ENCODE measurements at regions not wholly inside any gene's neighbourhood (a gene's known extent, or its start where the extent isn't known, plus 50 kb on each side); places are given as distances from the start of the nearest gene placed in this dataset.
A peak's percentile ranks its signal among the peaks of the same experiment; 100 is the strongest.
"Not testable (repeated sequence)": the region's sequence is repeated elsewhere in the genome, so short reads cannot be mapped to it uniquely, and the experiment has no call there.

- Histone ChIP-seq H3K27me3 (no peaks in the 10 kb centered on the region), H3K36me3 (no peaks in the 10 kb centered on the region), H3K4me3 (no peak overlapping the region), H3K9me3 (no peaks in the 10 kb centered on the region)
- no peak for DNase-seq
Measured at GRCh38 chr2:65999796-66000195, 435.1 kb upstream of the MEIS1 start.

- Histone ChIP-seq H3K9me3 (no peaks in the 10 kb centered on the region), H3K27me3 (no peaks in the 10 kb centered on the region), H3K4me3 (no peak overlapping the region), H3K36me3 (no peaks in the 10 kb centered on the region)
- DNase-seq = no peak
Measured at GRCh38 chr2:65999103-65999502, 435.8 kb upstream of the MEIS1 start.

GRCh38 chr2:65997961-65998360, 437.0 kb upstream of the MEIS1 start:
- no peak for DNase-seq
- no peaks in the 10 kb centered on the region for H3K27me3 ChIP-seq
- H3K36me3 ChIP-seq = no peaks in the 10 kb centered on the region
- no peak overlapping the region for H3K4me3 ChIP-seq
- H3K9me3 ChIP-seq = no peaks in the 10 kb centered on the region

GRCh38 chr2:65992198-65992554, 442.7 kb upstream of the MEIS1 start:
- DNase-seq = no peak
- H3K36me3 ChIP-seq = no peaks in the 10 kb centered on the region

DNA sequence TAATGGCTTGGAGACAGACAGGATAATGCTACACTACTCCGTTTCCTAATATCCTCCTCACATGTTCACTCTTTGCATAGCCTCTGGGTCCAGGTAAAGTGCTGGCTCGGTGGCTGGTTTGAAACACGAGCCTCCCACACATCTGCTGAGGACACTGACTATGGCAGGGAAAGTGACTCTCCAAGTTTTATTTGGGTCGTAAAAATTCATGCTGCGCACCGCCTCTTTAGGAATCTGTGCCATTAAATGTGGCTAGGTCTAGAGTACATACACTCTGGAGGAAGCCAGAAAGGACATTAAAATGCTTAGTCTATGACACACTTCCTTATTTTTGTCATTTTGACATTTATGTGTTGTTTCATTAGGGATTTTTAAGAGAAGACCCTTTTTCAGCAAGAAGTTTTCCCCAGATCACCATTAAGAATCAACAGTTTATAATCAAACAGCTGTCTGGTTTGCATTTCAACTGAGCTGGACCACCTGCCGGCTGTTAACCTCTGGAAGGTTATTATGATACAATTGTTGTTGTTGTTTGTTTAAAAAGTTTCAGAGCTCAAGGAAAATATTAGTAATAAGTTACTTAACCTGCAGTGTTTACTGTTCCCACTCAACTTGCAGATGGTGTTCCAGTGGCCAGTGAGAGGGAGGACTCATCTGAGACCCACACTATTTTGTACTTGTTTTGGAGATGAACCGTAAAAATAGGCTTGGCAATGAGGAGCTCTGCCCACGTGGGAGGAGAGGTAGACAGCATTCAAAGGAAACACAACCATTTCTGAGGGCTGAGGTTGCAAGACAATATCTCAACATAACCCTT, 443.3 kb upstream of the MEIS1 start:
- no peak for DNase-seq
- Histone ChIP-seq H3K4me3 (no peak overlapping the region), H3K36me3 (no peaks in the 10 kb centered on the region), H3K27me3 (no peaks in the 10 kb centered on the region), H3K9me3 (no peaks in the 10 kb centered on the region)

More at GRCh38 chr2:65992198-65992554, 442.7 kb upstream of the MEIS1 start:
- Histone ChIP-seq H3K9me3 (no peaks in the 10 kb centered on the region), H3K27me3 (no peaks in the 10 kb centered on the region), H3K4me3 (no peak overlapping the region)

- Histone ChIP-seq H3K4me3 (no peak overlapping the region), H3K36me3 (no peaks in the 10 kb centered on the region), H3K9me3 (no peaks in the 10 kb centered on the region), H3K27me3 (no peaks in the 10 kb centered on the region)
- DNase-seq = no peak
Measured at GRCh38 chr2:65985986-65986385, 448.9 kb upstream of the MEIS1 start.

DNA sequence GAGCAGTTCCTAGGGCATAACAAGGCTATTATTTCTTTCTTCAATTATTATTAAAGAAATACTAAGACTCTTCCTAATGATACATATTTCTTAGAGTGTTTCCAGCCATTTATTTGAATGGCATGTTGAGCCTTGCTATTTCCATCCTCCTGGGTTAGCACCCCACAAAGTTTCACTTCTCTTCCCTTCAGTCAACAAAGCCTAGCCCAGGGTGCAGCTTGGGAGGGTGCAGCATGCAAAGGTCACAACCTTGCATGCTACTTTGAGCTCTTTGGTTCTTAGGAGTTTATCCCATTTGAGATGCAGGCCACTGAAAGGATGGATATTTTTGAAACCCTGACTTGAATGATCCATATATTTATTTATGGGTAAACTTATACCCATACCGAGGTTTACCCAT, 454.4 kb upstream of the MEIS1 start:
- Histone ChIP-seq H3K36me3 (no peaks in the 10 kb centered on the region), H3K9me3 (no peaks in the 10 kb centered on the region), H3K27me3 (no peaks in the 10 kb centered on the region), H3K4me3 (no peak overlapping the region)
- no peak for DNase-seq

DNA sequence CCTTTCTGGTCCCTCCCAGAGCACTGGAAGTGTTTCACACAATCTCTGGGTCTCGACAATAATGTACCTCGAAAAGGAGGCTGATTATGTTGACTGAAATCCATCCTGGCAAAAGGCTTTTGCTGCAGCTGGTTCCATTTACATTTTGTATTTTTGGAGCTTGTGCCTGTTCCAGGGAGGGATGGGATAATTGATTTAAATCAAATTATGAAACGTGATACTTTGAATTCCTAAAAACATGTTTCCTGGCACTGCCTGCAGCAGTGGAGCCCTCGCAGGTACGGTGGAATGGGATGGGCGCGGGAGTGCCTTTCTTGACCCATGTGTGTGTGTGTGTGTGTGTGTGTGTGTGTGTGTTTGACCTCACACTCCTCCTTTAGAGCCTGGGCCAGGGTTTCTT, 455.5 kb upstream of the MEIS1 start:
- DNase-seq = no peak

GRCh38 chr2:65974067-65974723, 460.7 kb upstream of the MEIS1 start:
- no peak for DNase-seq
- H3K9me3 ChIP-seq = no peaks in the 10 kb centered on the region
- H3K4me3 ChIP-seq = no peak overlapping the region
- H3K36me3 ChIP-seq = no peaks in the 10 kb centered on the region
- no peaks in the 10 kb centered on the region for H3K27me3 ChIP-seq

More for the DNA sequence above, 455.5 kb upstream of the MEIS1 start:
- no peak overlapping the region for H3K4me3 ChIP-seq
- H3K9me3 ChIP-seq = no peaks in the 10 kb centered on the region
- no peaks in the 10 kb centered on the region for H3K36me3 ChIP-seq
- H3K27me3 ChIP-seq = no peaks in the 10 kb centered on the region

GRCh38 chr2:65969161-65969560, 465.8 kb upstream of the MEIS1 start:
- H3K4me3 ChIP-seq = no peak overlapping the region
- H3K27me3 ChIP-seq = no peaks in the 10 kb centered on the region
- H3K36me3 ChIP-seq = no peaks in the 10 kb centered on the region
- no peak for DNase-seq
- H3K9me3 ChIP-seq = no peaks in the 10 kb centered on the region

DNA sequence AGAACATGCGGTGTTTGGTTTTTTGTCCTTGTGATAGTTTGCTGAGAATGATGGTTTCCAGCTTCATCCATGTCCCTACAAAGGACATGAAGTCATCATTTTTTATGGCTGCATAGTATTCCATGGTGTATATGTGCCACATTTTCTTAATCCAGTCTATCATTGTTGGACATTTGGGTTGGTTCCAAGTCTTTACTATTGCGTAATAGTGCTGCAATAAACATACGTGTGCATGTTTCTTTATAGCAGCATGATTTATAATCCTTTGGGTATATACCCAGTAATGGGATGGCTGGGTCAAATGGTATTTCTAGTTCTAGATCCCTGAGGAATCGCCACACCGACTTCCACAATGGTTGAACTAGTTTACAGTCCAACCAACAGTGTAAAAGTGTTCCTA, 471.6 kb upstream of the MEIS1 start:
- not testable (repeated sequence) for H3K9me3 ChIP-seq, DNase-seq, H3K36me3 ChIP-seq, H3K4me3 ChIP-seq, H3K27me3 ChIP-seq

DNA sequence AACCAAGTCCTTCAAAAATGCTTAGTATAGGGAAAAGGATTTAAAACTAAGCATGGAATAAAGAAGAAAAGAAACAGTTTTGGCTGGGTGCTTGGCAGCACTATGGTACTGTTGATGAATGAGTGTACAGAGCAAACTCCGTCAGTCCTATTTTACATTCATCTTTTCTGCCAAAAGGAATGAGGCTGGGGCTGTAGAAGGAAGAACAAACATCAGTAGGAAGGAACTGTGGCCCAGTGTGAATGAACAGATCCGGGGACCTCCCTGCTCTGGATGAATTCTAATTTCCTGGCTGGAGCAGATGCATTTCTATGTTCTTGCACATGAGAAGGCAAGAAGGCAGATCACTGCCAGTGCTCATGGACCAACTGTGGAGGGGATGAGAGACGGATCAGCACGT, 474.0 kb upstream of the MEIS1 start:
- H3K4me3 ChIP-seq = no peak overlapping the region
- H3K27me3 ChIP-seq = no peaks in the 10 kb centered on the region
- DNase-seq = no peak
- H3K36me3 ChIP-seq = no peaks in the 10 kb centered on the region
- no peaks in the 10 kb centered on the region for H3K9me3 ChIP-seq

GRCh38 chr2:65957886-65958285, 477.0 kb upstream of the MEIS1 start:
- H3K36me3 ChIP-seq = no peaks in the 10 kb centered on the region
- no peaks in the 10 kb centered on the region for H3K9me3 ChIP-seq
- no peak overlapping the region for H3K4me3 ChIP-seq
- no peaks in the 10 kb centered on the region for H3K27me3 ChIP-seq
- no peak for DNase-seq

GRCh38 chr2:65957454-65957853, 477.5 kb upstream of the MEIS1 start:
- DNase-seq = no peak
- no peaks in the 10 kb centered on the region for H3K27me3 ChIP-seq
- no peaks in the 10 kb centered on the region for H3K36me3 ChIP-seq
- no peak overlapping the region for H3K4me3 ChIP-seq
- H3K9me3 ChIP-seq = no peaks in the 10 kb centered on the region

DNA sequence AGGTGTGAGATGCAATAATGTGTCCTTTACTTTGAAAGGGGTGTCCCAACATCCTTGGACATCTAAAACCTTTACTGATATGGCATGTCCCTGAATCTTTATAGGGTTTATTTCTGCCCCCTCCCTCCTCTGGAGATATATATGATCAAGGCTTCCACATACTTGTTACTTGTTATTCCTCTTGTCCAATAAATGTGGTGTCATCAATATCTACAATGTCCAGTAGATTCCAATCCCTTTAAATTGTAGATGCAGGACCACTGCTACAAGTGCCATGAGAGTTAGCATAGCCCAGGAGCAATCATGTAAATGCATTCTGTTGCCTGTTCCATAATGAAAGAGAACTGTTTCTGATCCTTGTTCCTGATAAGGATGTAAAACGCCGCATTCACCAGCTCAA, 479.7 kb upstream of the MEIS1 start:
- Histone ChIP-seq H3K36me3 (no peaks in the 10 kb centered on the region), H3K27me3 (no peaks in the 10 kb centered on the region), H3K9me3 (no peaks in the 10 kb centered on the region), H3K4me3 (no peak overlapping the region)
- DNase-seq = no peak

- Histone ChIP-seq H3K27me3 (no peaks in the 10 kb centered on the region), H3K36me3 (no peaks in the 10 kb centered on the region), H3K9me3 (no peaks in the 10 kb centered on the region), H3K4me3 (no peak overlapping the region)
- DNase-seq = peak; percentile 44
Measured at GRCh38 chr2:65952966-65953761, 481.8 kb upstream of the MEIS1 start.

GRCh38 chr2:65944213-65944612, 490.7 kb upstream of the MEIS1 start:
- no peak for DNase-seq
- Histone ChIP-seq H3K4me3 (no peak overlapping the region), H3K27me3 (no peaks in the 10 kb centered on the region), H3K36me3 (no peaks in the 10 kb centered on the region), H3K9me3 (no peaks in the 10 kb centered on the region)
